ENCODE measurements at regions not wholly inside any gene's neighbourhood (a gene's known extent, or its start where the extent isn't known, plus 50 kb on each side); places are given as distances from the start of the nearest gene placed in this dataset.

- no peak overlapping the region for H3K9ac ChIP-seq (ENCODE audit: low read length)
- H3K79me2 ChIP-seq (ENCODE audit: low read length): no peaks in the 10 kb centered on the region
- ATAC-seq: no peak
- BruUV-seq (replicated peaks): no TSS peak
- CTCF ChIA-PET: no interaction called here
- H4K20me1 ChIP-seq (ENCODE audit: low read length): no peaks in the 10 kb centered on the region
- no peaks in the 10 kb centered on the region for H3K9me3 ChIP-seq (ENCODE audit: low read length)
- no peaks in the 10 kb centered on the region for H3K4me1 ChIP-seq (ENCODE audit: insufficient read depth, low read length)
- no peak for DNase-seq
- H3K36me3 ChIP-seq (ENCODE audit: low read depth, low read length): no peaks in the 10 kb centered on the region
- H3K27ac ChIP-seq (ENCODE audit: low read length): no peak overlapping the region
- intact Hi-C loops (cut with micrococcal nuclease): no loop called here
- TF ChIP-seq EZH2 (IDR thresholded peaks at IDR 0.05; ENCODE audit: low read length, unreplicated experiment): no peak
- no peak for TF ChIP-seq EZH2phosphoT487 (IDR thresholded peaks at IDR 0.05; ENCODE audit: borderline replicate concordance, low read length)
- no peak for TF ChIP-seq CTCF (conservative IDR thresholded peaks at IDR 0.05; ENCODE audit: low read depth, low read length)
- H2AFZ ChIP-seq (ENCODE audit: low read length): no peak overlapping the region
- no peaks in the 10 kb centered on the region for H3F3A ChIP-seq (ENCODE audit: low read length, unreplicated experiment)
- no peak overlapping the region for H3K4me2 ChIP-seq (ENCODE audit: low read length)
- POLR2A ChIA-PET (ENCODE audit: unreplicated experiment): no interaction called here
- no peak overlapping the region for H3K4me3 ChIP-seq (ENCODE audit: low read length)
- no peaks in the 10 kb centered on the region for H3K27me3 ChIP-seq (ENCODE audit: low read length)
- no peaks in the 10 kb centered on the region for H3K9me2 ChIP-seq (replicated peaks; ENCODE audit: low read length)
These were observed 461.9 kb upstream of the KLF4 start for GRCh38 chr9:107951511-107951910.

- Histone ChIP-seq H4K20me1 (ENCODE audit: low read length) (no peaks in the 10 kb centered on the region), H2AFZ (ENCODE audit: low read length) (no peak overlapping the region), H3K9me2 (replicated peaks; ENCODE audit: low read length) (no peaks in the 10 kb centered on the region), H3K4me1 (ENCODE audit: insufficient read depth, low read length) (no peaks in the 10 kb centered on the region), H3K27ac (ENCODE audit: low read length) (no peak overlapping the region), H3K4me3 (ENCODE audit: low read length) (no peak overlapping the region), H3F3A (ENCODE audit: low read length, unreplicated experiment) (no peaks in the 10 kb centered on the region), H3K36me3 (ENCODE audit: low read depth, low read length) (no peaks in the 10 kb centered on the region), H3K79me2 (ENCODE audit: low read length) (no peaks in the 10 kb centered on the region), H3K9ac (ENCODE audit: low read length) (no peak overlapping the region), H3K27me3 (ENCODE audit: low read length) (no peaks in the 10 kb centered on the region), H3K4me2 (ENCODE audit: low read length) (no peak overlapping the region), H3K9me3 (ENCODE audit: low read length) (no peaks in the 10 kb centered on the region)
- no peak for ATAC-seq
- ChIA-PET POLR2A (ENCODE audit: unreplicated experiment) (no interaction called here), CTCF (no interaction called here)
- no TSS peak for BruUV-seq (replicated peaks)
- TF ChIP-seq EZH2 (IDR thresholded peaks at IDR 0.05; ENCODE audit: low read length, unreplicated experiment) (no peak), EZH2phosphoT487 (IDR thresholded peaks at IDR 0.05; ENCODE audit: borderline replicate concordance, low read length) (no peak), CTCF (conservative IDR thresholded peaks at IDR 0.05; ENCODE audit: low read depth, low read length) (no peak)
- DNase-seq: no peak
- intact Hi-C loops (cut with micrococcal nuclease): no loop called here
These were observed 459.5 kb upstream of the KLF4 start for GRCh38 chr9:107949061-107949460.

DNA sequence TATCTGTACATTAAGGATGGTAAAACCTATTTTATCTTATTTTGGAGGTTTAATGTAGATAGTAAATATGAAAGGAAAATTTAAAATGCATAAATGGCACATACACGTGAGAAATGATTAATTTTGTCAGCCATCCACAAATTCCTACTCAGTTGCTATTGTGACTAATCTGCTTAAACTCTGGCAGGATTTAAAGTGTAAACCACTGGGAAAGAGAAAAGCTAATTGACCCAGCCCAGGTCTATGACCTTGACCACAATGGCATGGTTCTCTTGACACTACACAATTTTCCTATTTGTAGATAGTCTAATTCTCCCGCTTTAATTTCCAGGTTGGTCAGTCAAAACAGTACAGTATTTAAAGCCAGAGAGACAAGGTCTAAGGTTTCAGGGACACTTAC, 459.0 kb upstream of the KLF4 start:
- H3K9ac ChIP-seq (ENCODE audit: low read length): no peak overlapping the region
- H3F3A ChIP-seq (ENCODE audit: low read length, unreplicated experiment): no peaks in the 10 kb centered on the region
- ATAC-seq: no peak
- H3K9me2 ChIP-seq (replicated peaks; ENCODE audit: low read length): no peaks in the 10 kb centered on the region
- no peaks in the 10 kb centered on the region for H3K36me3 ChIP-seq (ENCODE audit: low read depth, low read length)
- no peak for DNase-seq
- no peaks in the 10 kb centered on the region for H3K79me2 ChIP-seq (ENCODE audit: low read length)
- no peaks in the 10 kb centered on the region for H4K20me1 ChIP-seq (ENCODE audit: low read length)
- POLR2A ChIA-PET (ENCODE audit: unreplicated experiment): no interaction called here
- H3K27ac ChIP-seq (ENCODE audit: low read length): no peak overlapping the region
- intact Hi-C loops (cut with micrococcal nuclease): no loop called here
- CTCF ChIA-PET: no interaction called here
- no TSS peak for BruUV-seq (replicated peaks)
- H3K27me3 ChIP-seq (ENCODE audit: low read length): no peaks in the 10 kb centered on the region
- H3K4me2 ChIP-seq (ENCODE audit: low read length): no peak overlapping the region
- no peak for TF ChIP-seq EZH2phosphoT487 (IDR thresholded peaks at IDR 0.05; ENCODE audit: borderline replicate concordance, low read length)
- no peak for TF ChIP-seq CTCF (conservative IDR thresholded peaks at IDR 0.05; ENCODE audit: low read depth, low read length)
- TF ChIP-seq EZH2 (IDR thresholded peaks at IDR 0.05; ENCODE audit: low read length, unreplicated experiment): no peak
- no peaks in the 10 kb centered on the region for H3K4me1 ChIP-seq (ENCODE audit: insufficient read depth, low read length)
- H3K4me3 ChIP-seq (ENCODE audit: low read length): no peak overlapping the region
- no peaks in the 10 kb centered on the region for H3K9me3 ChIP-seq (ENCODE audit: low read length)
- no peak overlapping the region for H2AFZ ChIP-seq (ENCODE audit: low read length)
